HG02870 (cell line): ENCODE measurements at regions not wholly inside any gene's neighbourhood (a gene's known extent, or its start where the extent isn't known, plus 50 kb on each side); places are given as distances from the start of the nearest gene placed in this dataset.
"Not testable (repeated sequence)": the region's sequence is repeated elsewhere in the genome, so short reads cannot be mapped to it uniquely, and the experiment has no call there.

ENCODE experiments used
- ATAC-seq: cut with Tn5 transposase; IDR thresholded peaks from one replicate; pipeline ENCODE4 v1.9.1; 2021; ENCODE audit warnings: mild to moderate bottlenecking, moderate library complexity; ENCODE audit not compliant: unreplicated experiment

DNA sequence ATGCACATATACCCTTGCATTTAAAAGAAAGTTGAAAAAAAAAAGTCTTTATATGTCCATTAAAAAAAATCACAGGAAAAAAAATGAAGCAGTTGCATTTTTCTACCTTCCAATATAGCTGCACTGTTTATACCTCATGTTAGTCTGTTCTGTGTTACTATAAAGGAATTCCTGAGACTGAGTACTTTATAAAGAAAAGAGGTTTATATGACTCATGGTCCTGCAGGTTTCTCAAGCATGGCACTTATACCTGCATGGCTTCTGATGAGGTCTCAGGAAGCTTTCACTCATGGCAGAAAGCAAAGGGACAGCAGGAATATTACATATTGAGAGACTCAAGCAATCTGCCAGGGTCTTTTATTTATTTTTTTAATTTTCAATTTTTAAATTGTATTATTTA lies 277.2 kb upstream of the BCHE start:
- ATAC-seq, result no peak

GRCh38 chr3:166111562-166111961 lies 274.3 kb upstream of the BCHE start:
- no peak for ATAC-seq

- no peak for ATAC-seq
Measured at GRCh38 chr3:166110102-166110501, 272.9 kb upstream of the BCHE start.

GRCh38 chr3:166104938-166105337 lies 267.7 kb upstream of the BCHE start:
- no peak for ATAC-seq

GRCh38 chr3:166100730-166101129 lies 263.5 kb upstream of the BCHE start:
- ATAC-seq, result no peak

GRCh38 chr3:166089575-166089974 lies 252.4 kb upstream of the BCHE start:
- ATAC-seq, result no peak

GRCh38 chr3:166085164-166085856 lies 248.1 kb upstream of the BCHE start:
- ATAC-seq, result no peak

- no peak for ATAC-seq
Measured at GRCh38 chr3:166080096-166080495, 242.9 kb upstream of the BCHE start.

GRCh38 chr3:166071831-166072230 lies 234.6 kb upstream of the BCHE start:
- ATAC-seq, result no peak

DNA sequence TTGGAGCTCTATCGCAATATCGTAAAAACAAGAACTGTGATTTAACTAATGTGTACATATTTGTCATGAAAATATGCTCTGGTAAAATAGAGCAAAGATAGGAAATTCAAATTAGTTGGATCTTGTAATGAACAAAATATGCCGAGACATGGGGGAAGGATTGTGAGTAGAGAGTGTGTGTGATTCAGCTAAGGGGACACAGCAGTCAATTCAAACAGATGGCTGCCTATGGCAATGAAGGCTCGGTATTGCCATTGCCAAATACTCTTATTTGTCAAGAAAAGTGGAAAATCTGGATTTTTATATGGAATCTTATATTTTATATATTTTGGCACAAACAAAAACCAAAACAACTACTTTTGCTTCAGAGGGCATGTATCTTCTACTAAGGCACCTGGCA lies 227.3 kb upstream of the BCHE start:
- ATAC-seq, result no peak

DNA sequence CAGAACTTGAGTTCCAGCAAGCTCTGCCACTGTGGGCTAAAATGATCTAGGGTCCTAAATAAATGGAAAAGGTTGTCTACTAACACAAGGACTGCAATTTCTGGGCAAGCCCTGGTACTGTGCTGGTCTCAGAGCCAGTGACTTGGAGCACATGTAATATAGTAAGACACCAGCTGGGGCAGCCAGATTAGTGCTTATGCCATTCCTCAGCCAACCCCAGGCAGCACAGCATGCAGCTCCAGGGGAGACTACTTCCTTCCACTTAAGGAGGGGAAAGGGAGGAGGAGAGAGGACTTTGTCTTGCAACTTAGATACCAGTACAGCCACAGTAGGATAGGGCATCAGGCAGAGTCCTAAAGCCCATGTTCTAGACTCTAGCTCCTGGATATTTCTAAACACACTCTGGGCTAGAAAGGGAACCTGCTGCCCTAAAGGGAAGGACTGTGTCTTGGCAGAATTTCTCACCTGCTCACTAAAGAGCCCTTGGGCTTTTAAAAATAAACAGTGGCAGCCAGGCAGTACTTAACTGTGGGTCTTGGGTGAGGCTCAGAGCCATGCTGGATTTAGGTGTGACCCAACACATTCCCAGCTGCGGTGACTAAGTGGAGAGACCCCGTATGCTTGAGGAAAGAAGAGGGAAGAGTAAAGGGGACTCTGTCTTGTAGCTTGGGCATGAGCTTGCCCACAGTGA lies 223.7 kb upstream of the BCHE start:
- ATAC-seq, result no peak

- no peak for ATAC-seq
Measured at GRCh38 chr3:166052440-166052839, 215.2 kb upstream of the BCHE start.

DNA sequence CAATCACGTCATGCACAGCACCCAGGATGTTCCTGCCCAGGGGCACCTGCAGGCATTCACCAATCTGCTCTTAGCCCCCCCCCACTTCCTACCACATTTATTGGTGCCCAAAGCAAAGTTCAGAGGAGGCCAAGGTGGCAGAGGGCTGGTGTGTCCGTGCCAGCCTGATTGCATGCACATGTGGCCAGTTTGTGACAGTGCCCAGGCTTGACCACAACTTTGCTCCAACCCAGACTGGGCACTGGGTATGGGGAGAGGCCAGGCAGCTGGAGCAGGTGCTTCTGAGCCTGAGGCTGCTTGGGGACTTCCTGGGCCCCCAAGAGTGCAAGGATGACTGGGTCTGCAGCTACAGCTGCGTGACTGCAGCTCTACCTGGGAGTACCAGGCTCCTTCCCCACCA lies 192.3 kb upstream of the BCHE start:
- no peak for ATAC-seq

GRCh38 chr3:166013073-166013679 lies 176.0 kb upstream of the BCHE start:
- ATAC-seq, result no peak

DNA sequence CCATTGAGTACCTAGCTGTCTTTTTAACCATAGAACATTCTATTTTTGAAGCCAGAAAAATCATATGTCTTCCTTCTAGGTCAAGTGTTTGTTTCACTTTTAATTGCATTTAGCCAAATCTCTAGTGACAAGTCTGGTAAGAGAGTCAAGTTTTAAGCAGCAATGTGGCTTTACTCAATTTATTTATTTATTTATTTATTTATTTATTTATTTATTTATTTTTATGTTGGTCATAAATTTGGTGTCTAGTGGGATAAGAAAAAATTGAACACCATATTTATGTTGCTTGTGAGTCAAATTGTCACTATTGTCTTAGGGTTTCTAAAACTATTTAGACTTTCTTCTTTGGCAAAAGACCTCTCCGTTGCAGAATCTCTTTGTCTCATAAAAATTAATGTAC lies 174.5 kb upstream of the BCHE start:
- no peak for ATAC-seq

DNA sequence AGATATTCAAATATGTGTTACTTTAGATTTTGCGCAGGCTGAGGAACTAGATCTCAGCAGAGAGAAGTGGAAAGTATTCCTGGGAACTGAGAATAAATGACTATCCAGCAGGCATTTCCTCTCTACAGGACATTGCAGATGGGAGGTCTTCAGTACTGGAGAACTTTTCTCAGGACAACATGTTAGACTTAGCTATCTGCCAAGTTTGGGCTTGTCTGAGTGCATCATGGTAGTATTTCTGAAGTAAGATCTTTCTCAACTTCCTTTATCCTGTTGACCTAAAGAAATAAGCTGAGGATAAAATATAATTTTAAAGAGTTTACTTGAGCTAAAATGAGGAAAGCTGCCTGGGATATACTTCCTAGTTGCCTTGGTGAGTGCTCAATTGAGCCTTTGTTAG lies 167.9 kb upstream of the BCHE start:
- ATAC-seq, result no peak

DNA sequence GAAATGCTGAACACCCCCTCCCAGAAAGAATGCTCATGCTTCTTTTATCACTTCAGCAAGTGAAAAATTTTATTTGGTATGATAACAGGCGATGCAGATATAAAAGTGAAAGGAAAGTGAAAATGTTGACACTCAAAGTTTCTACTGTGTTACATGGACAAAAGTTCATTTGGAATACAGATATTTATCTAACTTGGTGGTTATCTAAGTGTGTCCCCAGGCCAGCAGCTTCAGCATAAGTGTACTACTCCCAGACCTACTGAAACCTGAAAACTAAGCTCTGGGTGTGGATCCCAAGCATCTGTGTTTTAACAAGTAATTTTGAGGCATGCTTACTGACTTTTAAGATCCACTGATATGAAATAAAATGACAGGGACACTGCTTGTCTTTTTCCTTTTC lies 157.1 kb upstream of the BCHE start:
- no peak for ATAC-seq

- ATAC-seq, result no peak
Measured at GRCh38 chr3:165984589-165984988, 147.4 kb upstream of the BCHE start.

GRCh38 chr3:165983284-165983683 lies 146.1 kb upstream of the BCHE start:
- ATAC-seq, result no peak

DNA sequence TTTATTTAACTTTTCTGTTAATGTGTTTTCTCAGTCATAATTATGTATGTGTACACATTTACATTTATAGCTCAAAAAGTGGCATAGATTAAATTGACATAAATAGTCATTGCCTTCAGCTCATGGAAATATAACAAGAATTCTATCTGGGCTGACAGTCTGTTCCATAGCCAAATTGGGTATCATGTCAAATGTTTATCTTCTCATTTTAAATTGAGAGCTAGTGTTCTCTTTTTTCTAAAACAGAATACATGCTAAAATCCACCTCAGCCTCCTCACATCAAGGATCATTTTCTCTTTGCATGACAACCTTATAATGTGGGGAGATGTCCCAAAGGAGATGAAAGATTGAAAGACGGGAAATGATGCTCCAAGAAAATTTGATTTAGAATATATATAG lies 144.1 kb upstream of the BCHE start:
- ATAC-seq, result no peak

DNA sequence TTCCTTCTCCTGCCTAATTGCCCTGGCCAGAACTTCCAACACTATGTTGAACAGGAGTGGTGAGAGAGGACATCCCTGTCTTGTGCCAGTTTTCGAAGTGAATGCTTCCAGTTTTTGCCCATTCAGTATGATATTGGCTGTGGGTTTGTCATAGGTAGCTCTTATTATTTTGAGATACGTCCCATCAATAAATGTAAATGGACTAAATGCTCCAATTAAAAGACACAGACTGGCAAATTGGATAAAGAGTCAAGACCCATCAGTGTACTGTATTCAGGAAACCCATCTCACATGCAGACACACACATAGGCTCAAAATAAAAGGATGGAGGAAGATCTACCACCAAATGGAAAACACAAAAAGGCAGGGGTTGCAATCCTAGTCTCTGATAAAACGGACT lies 123.6 kb upstream of the BCHE start:
- ATAC-seq, result not testable (repeated sequence)

DNA sequence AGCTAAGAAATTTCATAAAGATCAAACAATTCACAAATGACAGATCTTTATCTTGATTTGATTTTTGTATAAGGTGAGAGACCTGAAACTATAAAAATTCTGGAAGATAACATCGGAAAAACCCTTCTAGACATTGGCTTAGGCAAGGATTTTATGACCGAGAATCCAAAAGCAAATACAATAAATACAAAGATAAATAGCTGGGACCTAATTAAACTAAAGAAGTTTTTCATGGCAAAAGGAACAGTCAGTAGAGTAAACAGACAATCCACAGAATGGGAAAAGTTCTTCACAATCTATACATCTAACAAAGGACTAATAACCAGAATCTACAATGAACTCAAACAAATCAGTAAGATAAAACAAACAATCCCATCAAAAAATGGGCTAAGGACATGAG lies 116.9 kb upstream of the BCHE start:
- no peak for ATAC-seq
